ENCODE measurements at regions not wholly inside any gene's neighbourhood (a gene's known extent, or its start where the extent isn't known, plus 50 kb on each side); places are given as distances from the start of the nearest gene placed in this dataset.
A peak's percentile ranks its signal among the peaks of the same experiment; 100 is the strongest.

DNA sequence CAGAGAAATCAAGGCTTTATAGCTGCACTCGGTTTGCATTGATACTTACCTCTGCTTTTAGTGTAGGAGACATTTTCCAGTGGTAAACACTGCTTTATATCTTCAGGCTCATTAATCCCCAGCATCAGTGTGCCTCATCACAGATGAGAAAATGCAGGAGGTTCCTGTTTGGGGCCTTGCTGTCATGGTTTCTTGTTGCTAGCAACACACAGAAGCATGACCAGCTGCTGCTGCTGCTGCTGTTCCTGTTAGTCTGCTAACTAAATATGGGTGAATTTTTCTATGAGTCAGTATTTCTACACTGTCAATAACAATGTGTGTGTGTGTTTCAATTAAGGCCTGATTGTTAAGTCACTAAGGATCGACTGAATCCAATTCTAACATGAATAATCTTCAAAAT, 85.8 kb upstream of the RGS1 start:
- TF ChIP-seq TAF1 (IDR thresholded peaks at IDR 0.05; ENCODE audit: borderline replicate concordance, insufficient read depth, low read length), result no peak
- TF ChIP-seq FOXP2 (optimal IDR thresholded peaks at IDR 0.05; ENCODE audit: borderline replicate concordance, extremely low read depth, extremely low read length, insufficient read depth), result peak; percentile 93
- TF ChIP-seq SIN3A (IDR thresholded peaks at IDR 0.05; ENCODE audit: borderline replicate concordance, insufficient read depth, low read length), result peak; percentile 83; the same call in 1 of the 2 replicates

DNA sequence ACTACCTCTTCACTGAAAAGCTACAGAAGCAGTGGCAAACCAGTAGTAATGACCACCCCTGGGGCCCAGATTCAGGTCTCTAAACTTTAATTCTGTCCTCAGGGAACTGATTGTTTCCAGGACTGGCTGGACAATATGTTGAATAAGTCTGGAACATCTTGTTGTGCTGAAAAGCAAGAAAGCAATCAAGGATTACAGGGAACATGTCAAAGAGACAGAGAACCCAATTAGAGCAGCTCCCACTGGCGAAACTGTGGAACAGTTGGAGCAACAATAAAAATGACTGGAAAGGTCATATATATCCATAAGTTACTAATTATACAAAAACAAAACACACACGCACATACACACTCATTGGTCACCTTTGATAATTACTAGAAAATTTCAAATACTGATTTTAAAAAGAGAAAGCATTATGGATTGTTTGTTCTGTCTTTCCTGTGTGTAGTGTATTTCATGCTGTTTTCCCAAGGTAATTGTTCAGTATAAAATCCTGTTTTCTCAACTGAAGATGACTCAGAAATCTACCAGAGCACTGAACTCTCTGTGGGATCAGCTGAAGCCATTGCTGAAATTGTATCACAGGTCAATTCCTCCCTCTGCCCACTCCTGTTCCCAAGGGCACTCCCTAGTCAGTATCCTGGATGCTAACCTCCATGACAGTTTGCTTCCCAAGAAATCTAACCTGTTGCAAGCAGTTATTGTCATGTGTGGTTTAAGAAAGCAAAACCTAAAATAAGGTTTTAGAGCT, 83.6 kb upstream of the RGS1 start:
- TF ChIP-seq POLR2AphosphoS5 (IDR thresholded peaks at IDR 0.05; ENCODE audit: low read depth, low read length), result no peak
- no peak for TF ChIP-seq SIN3A (IDR thresholded peaks at IDR 0.05; ENCODE audit: borderline replicate concordance, insufficient read depth, low read length)
- TF ChIP-seq, protein P1, sequence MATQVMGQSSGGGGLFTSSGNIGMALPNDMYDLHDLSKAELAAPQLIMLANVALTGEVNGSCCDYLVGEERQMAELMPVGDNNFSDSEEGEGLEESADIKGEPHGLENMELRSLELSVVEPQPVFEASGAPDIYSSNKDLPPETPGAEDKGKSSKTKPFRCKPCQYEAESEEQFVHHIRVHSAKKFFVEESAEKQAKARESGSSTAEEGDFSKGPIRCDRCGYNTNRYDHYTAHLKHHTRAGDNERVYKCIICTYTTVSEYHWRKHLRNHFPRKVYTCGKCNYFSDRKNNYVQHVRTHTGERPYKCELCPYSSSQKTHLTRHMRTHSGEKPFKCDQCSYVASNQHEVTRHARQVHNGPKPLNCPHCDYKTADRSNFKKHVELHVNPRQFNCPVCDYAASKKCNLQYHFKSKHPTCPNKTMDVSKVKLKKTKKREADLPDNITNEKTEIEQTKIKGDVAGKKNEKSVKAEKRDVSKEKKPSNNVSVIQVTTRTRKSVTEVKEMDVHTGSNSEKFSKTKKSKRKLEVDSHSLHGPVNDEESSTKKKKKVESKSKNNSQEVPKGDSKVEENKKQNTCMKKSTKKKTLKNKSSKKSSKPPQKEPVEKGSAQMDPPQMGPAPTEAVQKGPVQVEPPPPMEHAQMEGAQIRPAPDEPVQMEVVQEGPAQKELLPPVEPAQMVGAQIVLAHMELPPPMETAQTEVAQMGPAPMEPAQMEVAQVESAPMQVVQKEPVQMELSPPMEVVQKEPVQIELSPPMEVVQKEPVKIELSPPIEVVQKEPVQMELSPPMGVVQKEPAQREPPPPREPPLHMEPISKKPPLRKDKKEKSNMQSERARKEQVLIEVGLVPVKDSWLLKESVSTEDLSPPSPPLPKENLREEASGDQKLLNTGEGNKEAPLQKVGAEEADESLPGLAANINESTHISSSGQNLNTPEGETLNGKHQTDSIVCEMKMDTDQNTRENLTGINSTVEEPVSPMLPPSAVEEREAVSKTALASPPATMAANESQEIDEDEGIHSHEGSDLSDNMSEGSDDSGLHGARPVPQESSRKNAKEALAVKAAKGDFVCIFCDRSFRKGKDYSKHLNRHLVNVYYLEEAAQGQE (IDR thresholded peaks at IDR 0.05; ENCODE audit: insufficient read depth in 1 of 2, low read depth in 2 of 2, low read length in 2 of 2), result no peak
- TF ChIP-seq FOXP2 (optimal IDR thresholded peaks at IDR 0.05; ENCODE audit: borderline replicate concordance, extremely low read depth, extremely low read length, insufficient read depth), result no peak
- no peak for TF ChIP-seq TAF1 (IDR thresholded peaks at IDR 0.05; ENCODE audit: borderline replicate concordance, insufficient read depth, low read length)

DNA sequence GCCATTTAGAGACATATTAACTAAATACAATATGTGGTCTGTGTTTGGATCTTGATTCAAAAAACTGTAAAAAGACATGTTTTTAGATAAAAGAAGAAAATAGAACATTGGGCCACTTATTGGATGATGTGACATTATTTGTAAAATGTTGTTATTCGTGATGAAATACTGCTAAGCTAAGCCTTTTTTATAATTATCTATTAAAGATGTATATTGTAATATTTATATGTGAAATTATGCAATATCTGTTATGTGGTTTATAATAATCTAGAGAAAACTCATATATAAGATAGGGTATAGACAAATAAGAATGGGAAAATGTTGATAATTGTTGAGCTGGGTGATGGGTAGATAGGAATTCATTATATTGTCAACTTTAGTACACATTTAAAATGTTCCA, 82.0 kb upstream of the RGS1 start:
- no peak for TF ChIP-seq FOXP2 (optimal IDR thresholded peaks at IDR 0.05; ENCODE audit: borderline replicate concordance, extremely low read depth, extremely low read length, insufficient read depth)
- TF ChIP-seq, protein P1 (IDR thresholded peaks at IDR 0.05; ENCODE audit: insufficient read depth in 1 of 2, low read depth in 2 of 2, low read length in 2 of 2), result no peak
- TF ChIP-seq POLR2AphosphoS5 (IDR thresholded peaks at IDR 0.05; ENCODE audit: low read depth, low read length), result no peak
- TF ChIP-seq TAF1 (IDR thresholded peaks at IDR 0.05; ENCODE audit: borderline replicate concordance, insufficient read depth, low read length), result no peak
- TF ChIP-seq SIN3A (IDR thresholded peaks at IDR 0.05; ENCODE audit: borderline replicate concordance, insufficient read depth, low read length), result no peak

DNA sequence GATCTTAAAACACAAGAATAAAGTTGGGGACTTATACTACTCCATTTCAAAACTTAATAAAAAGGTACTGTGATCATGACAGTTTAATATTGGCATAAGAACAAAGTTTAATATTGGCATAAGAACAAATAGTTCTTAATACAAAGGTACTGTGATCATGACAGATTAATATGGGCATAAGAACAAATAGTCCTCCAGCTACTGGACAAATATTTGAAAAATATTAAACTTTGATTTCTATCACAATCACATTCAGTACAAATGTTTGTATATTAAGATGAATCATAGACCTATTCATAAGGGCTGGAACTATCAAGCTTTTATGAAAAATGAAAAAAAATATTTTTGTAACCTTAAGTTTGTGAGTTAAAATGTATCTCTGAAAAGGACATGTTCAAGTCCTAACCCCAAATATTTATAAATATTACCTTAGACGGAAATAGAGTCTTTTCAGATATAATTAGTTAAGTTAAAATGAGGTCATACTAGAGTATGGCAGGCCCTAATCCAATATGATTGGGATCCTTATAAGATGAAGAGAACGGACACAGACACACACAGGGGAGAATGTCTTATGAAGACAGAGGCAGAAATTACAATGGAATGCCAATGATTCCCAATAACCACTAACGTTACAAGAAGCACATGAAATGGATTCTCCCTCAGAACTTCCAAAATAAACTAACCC, 79.1 kb upstream of the RGS1 start:
- TF ChIP-seq TAF1 (IDR thresholded peaks at IDR 0.05; ENCODE audit: borderline replicate concordance, insufficient read depth, low read length), result no peak
- TF ChIP-seq, protein P1 (IDR thresholded peaks at IDR 0.05; ENCODE audit: insufficient read depth in 1 of 2, low read depth in 2 of 2, low read length in 2 of 2), result no peak
- no peak for TF ChIP-seq FOXP2 (optimal IDR thresholded peaks at IDR 0.05; ENCODE audit: borderline replicate concordance, extremely low read depth, extremely low read length, insufficient read depth)
- TF ChIP-seq SIN3A (IDR thresholded peaks at IDR 0.05; ENCODE audit: borderline replicate concordance, insufficient read depth, low read length), result no peak
- no peak for TF ChIP-seq POLR2AphosphoS5 (IDR thresholded peaks at IDR 0.05; ENCODE audit: low read depth, low read length)

DNA sequence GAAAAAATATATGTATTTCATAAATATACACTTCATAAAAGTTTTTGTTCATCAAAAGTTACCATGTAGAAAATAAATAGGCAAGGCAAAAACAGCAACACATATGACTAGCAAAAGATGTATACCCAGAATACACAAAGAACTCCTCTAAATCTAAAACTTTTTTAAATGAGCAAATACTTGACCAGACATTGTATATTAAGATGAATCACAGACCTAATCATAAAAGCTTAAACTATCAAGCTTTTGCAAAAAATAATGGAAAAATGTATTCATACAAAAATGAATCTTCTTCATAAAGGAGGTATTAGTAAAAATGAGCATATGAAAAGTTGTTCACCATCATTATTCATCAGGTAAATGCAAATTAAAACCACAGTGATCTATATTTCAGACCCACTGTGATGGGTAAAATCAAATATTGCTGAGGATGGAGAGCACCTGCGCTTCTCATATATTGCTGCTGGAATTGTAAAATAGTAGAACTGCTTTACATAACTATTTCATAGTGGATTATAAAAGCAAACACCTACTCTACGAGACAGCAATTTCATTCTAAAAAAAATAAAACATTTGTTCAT, 78.3 kb upstream of the RGS1 start:
- no peak for TF ChIP-seq TAF1 (IDR thresholded peaks at IDR 0.05; ENCODE audit: borderline replicate concordance, insufficient read depth, low read length)

DNA sequence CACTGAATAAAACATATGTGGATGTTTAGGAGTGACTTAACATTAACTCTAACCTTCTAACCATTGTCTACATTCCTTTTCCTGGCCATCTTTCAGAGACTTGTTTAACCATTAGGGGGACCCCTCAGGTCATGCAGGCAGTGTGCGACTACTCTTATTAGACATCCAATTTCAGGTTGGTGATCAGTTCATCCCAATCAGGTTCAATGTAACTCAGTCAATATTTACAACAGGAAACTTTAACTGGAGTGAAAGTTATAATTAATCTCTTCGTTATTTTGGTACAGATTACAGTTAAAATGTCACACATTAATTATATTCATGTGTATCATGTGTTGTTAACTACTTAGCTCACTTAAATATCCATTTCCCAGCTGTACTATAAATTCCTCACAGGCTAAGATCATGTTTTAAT, 68.8 kb upstream of the RGS1 start:
- no peak for TF ChIP-seq TAF1 (IDR thresholded peaks at IDR 0.05; ENCODE audit: borderline replicate concordance, insufficient read depth, low read length)
- no peak for TF ChIP-seq SIN3A (IDR thresholded peaks at IDR 0.05; ENCODE audit: borderline replicate concordance, insufficient read depth, low read length)
- TF ChIP-seq POLR2AphosphoS5 (IDR thresholded peaks at IDR 0.05; ENCODE audit: low read depth, low read length), result no peak
- no peak for TF ChIP-seq FOXP2 (optimal IDR thresholded peaks at IDR 0.05; ENCODE audit: borderline replicate concordance, extremely low read depth, extremely low read length, insufficient read depth)
- TF ChIP-seq, protein P1 (IDR thresholded peaks at IDR 0.05; ENCODE audit: insufficient read depth in 1 of 2, low read depth in 2 of 2, low read length in 2 of 2), result no peak

Measured in PFSK-1 (cell line).